Liver (tissue), 8 donors: ENCODE measurements at regions not wholly inside any gene's neighbourhood (a gene's known extent, or its start where the extent isn't known, plus 50 kb on each side); places are given as distances from the start of the nearest gene placed in this dataset.

Experiments
- DNase-seq: peaks from one replicate; pipeline ENCODE4 v3.0.0-alpha.2; 2017; ENCODE audit warnings: low spot score
- H3K27ac ChIP-seq, 2 donors: one replicate each; pipeline ENCODE4 v1.7.0; 2013; ENCODE audit warnings: inconsistent platforms in 2 of 2, low read length in 2 of 2, control low read depth in 1 of 2, low read depth in 1 of 2, mild to moderate bottlenecking in 1 of 2
- H3K27me3 ChIP-seq, 4 donors: one replicate each; pipeline versions ENCODE4 v1.6.1 to v1.7.0; 2013; ENCODE audit warnings: low read length in 3 of 4, inconsistent platforms in 1 of 4, mild to moderate bottlenecking in 1 of 4, moderate library complexity in 1 of 4; ENCODE audit not compliant: control insufficient read depth in 4 of 4, insufficient read depth in 4 of 4
- H3K36me3 ChIP-seq, 4 donors: one replicate each; pipeline versions ENCODE4 v1.6.1 to v1.7.0; 2013; ENCODE audit warnings: low read length in 3 of 4, mild to moderate bottlenecking in 3 of 4, low read depth in 1 of 4, moderate library complexity in 1 of 4; ENCODE audit not compliant: control insufficient read depth in 4 of 4, insufficient read depth in 3 of 4
- H3K4me1 ChIP-seq, 4 donors: one replicate each; pipeline versions ENCODE4 v1.6.1 to v1.7.0; 2013; ENCODE audit warnings: low read length in 3 of 4, mild to moderate bottlenecking in 3 of 4, moderate library complexity in 1 of 4; ENCODE audit not compliant: control insufficient read depth in 4 of 4, insufficient read depth in 4 of 4
- H3K4me3 ChIP-seq, 3 donors: one replicate each; pipeline versions ENCODE4 v1.6.1 to v1.7.0; 2013; ENCODE audit warnings: low read length in 3 of 3, control low read depth in 1 of 3, low read depth in 1 of 3, mild to moderate bottlenecking in 1 of 3
- H3K9ac ChIP-seq, 2 donors: one replicate each; pipeline ENCODE4 v1.7.0; 2013; ENCODE audit warnings: low read length in 2 of 2, mild to moderate bottlenecking in 2 of 2, moderate library complexity in 2 of 2, control low read depth in 1 of 2, low read depth in 1 of 2
- H3K9me3 ChIP-seq, 4 donors: one replicate each; pipeline versions ENCODE4 v1.6.1 to v1.7.0; 2013; ENCODE audit warnings: low read length in 3 of 4; ENCODE audit not compliant: control insufficient read depth in 4 of 4
- FOXA1 ChIP-seq: IDR thresholded peaks from 2 replicates; pipeline ENCODE4 v1.6.1; 2016; ENCODE audit warnings: antibody characterized with exemption
- FOXA2 ChIP-seq: IDR thresholded peaks from 2 replicates; pipeline ENCODE4 v1.6.1; 2016; ENCODE audit warnings: antibody characterized with exemption
- GABPA ChIP-seq, 2 donors: IDR thresholded peaks in 1 of 2; conservative IDR thresholded peaks in 1 of 2; 2 replicates each; pipeline ENCODE4 v1.6.1; 2016; ENCODE audit warnings: antibody characterized with exemption in 2 of 2, mild to moderate bottlenecking in 1 of 2, moderate library complexity in 1 of 2
- HNF4A ChIP-seq, 2 donors: conservative IDR thresholded peaks; 2 replicates each; pipeline ENCODE4 v1.6.1; 2016; ENCODE audit warnings: antibody characterized with exemption in 2 of 2, mild to moderate bottlenecking in 2 of 2
- JUND ChIP-seq, 2 donors: IDR thresholded peaks; 2 replicates each; pipeline ENCODE4 v1.6.1; 2016; ENCODE audit warnings: antibody characterized with exemption in 2 of 2
- RAD21 ChIP-seq, 2 donors: IDR thresholded peaks; 2 replicates each; pipeline ENCODE4 v1.6.1; 2016; ENCODE audit warnings: antibody characterized with exemption in 2 of 2, mild to moderate bottlenecking in 2 of 2
- RXRA ChIP-seq, 2 donors: IDR thresholded peaks; 2 replicates each; pipeline ENCODE4 v1.6.1; 2017 to 2018; ENCODE audit warnings: antibody characterized with exemption in 2 of 2, mild to moderate bottlenecking in 1 of 2
- SP1 ChIP-seq: IDR thresholded peaks from 2 replicates; pipeline ENCODE4 v1.6.1; 2018; ENCODE audit warnings: antibody characterized with exemption, mild to moderate bottlenecking
- YY1 ChIP-seq: IDR thresholded peaks from 2 replicates; pipeline ENCODE4 v1.6.1; 2016; ENCODE audit warnings: antibody characterized with exemption, mild to moderate bottlenecking
- WGBS: extraction: QIAGEN DNeasy Blood & Tissue Kit; methylation state at CpG from one replicate; pipeline ENCODE4 v1.1.7; 2013; 5-methylcytosine and 5-hydroxymethylcytosine counted together
- TF ChIP-seq, protein P1 (sequence below): IDR thresholded peaks from 2 replicates; pipeline ENCODE4 v1.6.1; 2016; ENCODE audit warnings: antibody characterized with exemption, mild to moderate bottlenecking
- TF ChIP-seq, protein P2 (sequence below): fragments of 150-350 bp; IDR thresholded peaks from 2 replicates; pipeline ENCODE4 v1.5.1; 2017; ENCODE audit warnings: improper control_type of control experiment, low read depth, low read length; ENCODE audit not compliant: missing input control
- TF ChIP-seq, protein P3 (sequence below): IDR thresholded peaks from 2 replicates; pipeline ENCODE4 v1.6.1; 2016; ENCODE audit warnings: antibody characterized with exemption
- TF ChIP-seq, protein P4 (sequence below): IDR thresholded peaks from 2 replicates; pipeline ENCODE4 v1.6.1; 2016; ENCODE audit warnings: antibody characterized with exemption
- TF ChIP-seq, protein P5 (sequence below): IDR thresholded peaks from 2 replicates; pipeline ENCODE4 v1.6.1; 2016; ENCODE audit warnings: antibody characterized with exemption
- donor health status: healthy.
- donor health status: healthy.
- donor health status: healthy.
- donor health status: healthy.
- donor health status: healthy.

DNA sequence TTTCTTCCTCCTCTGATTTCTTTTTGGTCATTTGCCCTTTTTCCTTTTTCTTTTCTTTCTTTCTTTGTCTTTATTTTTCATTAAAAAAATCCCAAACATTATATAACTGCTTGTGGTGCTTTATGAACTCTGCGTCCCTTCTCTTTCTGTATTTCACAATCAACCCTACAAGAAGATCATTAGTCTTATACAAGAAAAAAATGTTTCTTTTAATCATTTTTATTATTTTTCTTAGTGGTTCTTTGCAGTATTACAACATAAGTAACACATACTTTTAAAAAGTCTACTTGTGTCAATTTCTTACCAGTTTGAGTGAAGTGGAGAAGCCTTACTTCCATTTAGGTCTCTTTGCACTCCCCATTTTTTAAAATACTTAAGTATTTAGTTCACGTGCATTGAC lies 212.7 kb upstream of the SMC2 start:
- TF ChIP-seq, protein P1, sequence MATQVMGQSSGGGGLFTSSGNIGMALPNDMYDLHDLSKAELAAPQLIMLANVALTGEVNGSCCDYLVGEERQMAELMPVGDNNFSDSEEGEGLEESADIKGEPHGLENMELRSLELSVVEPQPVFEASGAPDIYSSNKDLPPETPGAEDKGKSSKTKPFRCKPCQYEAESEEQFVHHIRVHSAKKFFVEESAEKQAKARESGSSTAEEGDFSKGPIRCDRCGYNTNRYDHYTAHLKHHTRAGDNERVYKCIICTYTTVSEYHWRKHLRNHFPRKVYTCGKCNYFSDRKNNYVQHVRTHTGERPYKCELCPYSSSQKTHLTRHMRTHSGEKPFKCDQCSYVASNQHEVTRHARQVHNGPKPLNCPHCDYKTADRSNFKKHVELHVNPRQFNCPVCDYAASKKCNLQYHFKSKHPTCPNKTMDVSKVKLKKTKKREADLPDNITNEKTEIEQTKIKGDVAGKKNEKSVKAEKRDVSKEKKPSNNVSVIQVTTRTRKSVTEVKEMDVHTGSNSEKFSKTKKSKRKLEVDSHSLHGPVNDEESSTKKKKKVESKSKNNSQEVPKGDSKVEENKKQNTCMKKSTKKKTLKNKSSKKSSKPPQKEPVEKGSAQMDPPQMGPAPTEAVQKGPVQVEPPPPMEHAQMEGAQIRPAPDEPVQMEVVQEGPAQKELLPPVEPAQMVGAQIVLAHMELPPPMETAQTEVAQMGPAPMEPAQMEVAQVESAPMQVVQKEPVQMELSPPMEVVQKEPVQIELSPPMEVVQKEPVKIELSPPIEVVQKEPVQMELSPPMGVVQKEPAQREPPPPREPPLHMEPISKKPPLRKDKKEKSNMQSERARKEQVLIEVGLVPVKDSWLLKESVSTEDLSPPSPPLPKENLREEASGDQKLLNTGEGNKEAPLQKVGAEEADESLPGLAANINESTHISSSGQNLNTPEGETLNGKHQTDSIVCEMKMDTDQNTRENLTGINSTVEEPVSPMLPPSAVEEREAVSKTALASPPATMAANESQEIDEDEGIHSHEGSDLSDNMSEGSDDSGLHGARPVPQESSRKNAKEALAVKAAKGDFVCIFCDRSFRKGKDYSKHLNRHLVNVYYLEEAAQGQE = no peak
- no peak for TF ChIP-seq SP1
- TF ChIP-seq, protein P2, sequence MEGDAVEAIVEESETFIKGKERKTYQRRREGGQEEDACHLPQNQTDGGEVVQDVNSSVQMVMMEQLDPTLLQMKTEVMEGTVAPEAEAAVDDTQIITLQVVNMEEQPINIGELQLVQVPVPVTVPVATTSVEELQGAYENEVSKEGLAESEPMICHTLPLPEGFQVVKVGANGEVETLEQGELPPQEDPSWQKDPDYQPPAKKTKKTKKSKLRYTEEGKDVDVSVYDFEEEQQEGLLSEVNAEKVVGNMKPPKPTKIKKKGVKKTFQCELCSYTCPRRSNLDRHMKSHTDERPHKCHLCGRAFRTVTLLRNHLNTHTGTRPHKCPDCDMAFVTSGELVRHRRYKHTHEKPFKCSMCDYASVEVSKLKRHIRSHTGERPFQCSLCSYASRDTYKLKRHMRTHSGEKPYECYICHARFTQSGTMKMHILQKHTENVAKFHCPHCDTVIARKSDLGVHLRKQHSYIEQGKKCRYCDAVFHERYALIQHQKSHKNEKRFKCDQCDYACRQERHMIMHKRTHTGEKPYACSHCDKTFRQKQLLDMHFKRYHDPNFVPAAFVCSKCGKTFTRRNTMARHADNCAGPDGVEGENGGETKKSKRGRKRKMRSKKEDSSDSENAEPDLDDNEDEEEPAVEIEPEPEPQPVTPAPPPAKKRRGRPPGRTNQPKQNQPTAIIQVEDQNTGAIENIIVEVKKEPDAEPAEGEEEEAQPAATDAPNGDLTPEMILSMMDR = no peak
- TF ChIP-seq, protein P3, sequence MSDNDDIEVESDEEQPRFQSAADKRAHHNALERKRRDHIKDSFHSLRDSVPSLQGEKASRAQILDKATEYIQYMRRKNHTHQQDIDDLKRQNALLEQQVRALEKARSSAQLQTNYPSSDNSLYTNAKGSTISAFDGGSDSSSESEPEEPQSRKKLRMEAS = no peak
- no peak for TF ChIP-seq JUND (IDR thresholded peaks at IDR 0.05)
- TF ChIP-seq RXRA (IDR thresholded peaks at IDR 0.05) = no peak
- no peak for TF ChIP-seq FOXA2
- no peak for TF ChIP-seq YY1
- no peak for TF ChIP-seq HNF4A (conservative IDR thresholded peaks at IDR 0.05)
- TF ChIP-seq GABPA (IDR thresholded peaks at IDR 0.05 in 1 of 2, conservative IDR thresholded peaks at IDR 0.05 in 1 of 2) = no peak
- Histone ChIP-seq H3K36me3 (no peaks in the 10 kb centered on the region), H3K4me1 (no peaks in the 10 kb centered on the region), H3K27ac (no peak overlapping the region), H3K27me3 (no peaks in the 10 kb centered on the region), H3K9ac (no peak overlapping the region), H3K4me3 (no peak overlapping the region), H3K9me3 (no peaks in the 10 kb centered on the region)
- no peak for DNase-seq
- WGBS = 83% methylated on average over 2 of the region's 2 CpGs

DNA sequence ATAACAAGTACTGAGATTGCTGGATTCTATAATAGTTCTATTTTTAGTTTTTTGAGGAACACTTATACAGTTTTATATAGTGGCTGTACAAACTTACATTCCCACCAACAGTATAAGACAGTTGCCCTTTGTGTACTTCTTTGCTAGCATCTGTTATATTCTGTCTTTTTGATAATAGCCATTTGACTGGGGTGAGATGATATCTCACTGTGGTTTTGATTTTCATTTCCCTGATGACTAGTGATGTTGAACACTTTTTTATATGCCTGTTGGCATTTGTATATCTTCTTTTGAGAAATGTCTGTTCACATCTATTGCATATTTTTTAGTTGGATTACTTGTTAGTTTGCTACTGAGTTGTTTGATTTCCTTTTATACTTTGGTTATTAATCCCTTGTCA lies 204.1 kb upstream of the SMC2 start:
- Histone ChIP-seq H3K27me3 (peaks cover 0 to 3% (median 0%) of the 10 kb centered on the region in 4 donors), H3K9me3 (no peaks in the 10 kb centered on the region), H3K4me3 (no peak overlapping the region), H3K4me1 (no peaks in the 10 kb centered on the region), H3K36me3 (no peaks in the 10 kb centered on the region), H3K27ac (no peak overlapping the region), H3K9ac (no peak overlapping the region)
- TF ChIP-seq RAD21 (IDR thresholded peaks at IDR 0.05) (no peak), GABPA (IDR thresholded peaks at IDR 0.05 in 1 of 2, conservative IDR thresholded peaks at IDR 0.05 in 1 of 2) (no peak), FOXA1 (no peak), JUND (IDR thresholded peaks at IDR 0.05) (no peak), RXRA (IDR thresholded peaks at IDR 0.05) (no peak)
- TF ChIP-seq, protein P4, sequence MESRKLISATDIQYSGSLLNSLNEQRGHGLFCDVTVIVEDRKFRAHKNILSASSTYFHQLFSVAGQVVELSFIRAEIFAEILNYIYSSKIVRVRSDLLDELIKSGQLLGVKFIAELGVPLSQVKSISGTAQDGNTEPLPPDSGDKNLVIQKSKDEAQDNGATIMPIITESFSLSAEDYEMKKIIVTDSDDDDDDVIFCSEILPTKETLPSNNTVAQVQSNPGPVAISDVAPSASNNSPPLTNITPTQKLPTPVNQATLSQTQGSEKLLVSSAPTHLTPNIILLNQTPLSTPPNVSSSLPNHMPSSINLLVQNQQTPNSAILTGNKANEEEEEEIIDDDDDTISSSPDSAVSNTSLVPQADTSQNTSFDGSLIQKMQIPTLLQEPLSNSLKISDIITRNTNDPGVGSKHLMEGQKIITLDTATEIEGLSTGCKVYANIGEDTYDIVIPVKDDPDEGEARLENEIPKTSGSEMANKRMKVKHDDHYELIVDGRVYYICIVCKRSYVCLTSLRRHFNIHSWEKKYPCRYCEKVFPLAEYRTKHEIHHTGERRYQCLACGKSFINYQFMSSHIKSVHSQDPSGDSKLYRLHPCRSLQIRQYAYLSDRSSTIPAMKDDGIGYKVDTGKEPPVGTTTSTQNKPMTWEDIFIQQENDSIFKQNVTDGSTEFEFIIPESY = no peak
- TF ChIP-seq, protein P5, sequence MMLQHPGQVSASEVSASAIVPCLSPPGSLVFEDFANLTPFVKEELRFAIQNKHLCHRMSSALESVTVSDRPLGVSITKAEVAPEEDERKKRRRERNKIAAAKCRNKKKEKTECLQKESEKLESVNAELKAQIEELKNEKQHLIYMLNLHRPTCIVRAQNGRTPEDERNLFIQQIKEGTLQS = no peak
- DNase-seq = no peak
